ENCODE measurements at regions not wholly inside any gene's neighbourhood (a gene's known extent, or its start where the extent isn't known, plus 50 kb on each side); places are given as distances from the start of the nearest gene placed in this dataset.

DNA sequence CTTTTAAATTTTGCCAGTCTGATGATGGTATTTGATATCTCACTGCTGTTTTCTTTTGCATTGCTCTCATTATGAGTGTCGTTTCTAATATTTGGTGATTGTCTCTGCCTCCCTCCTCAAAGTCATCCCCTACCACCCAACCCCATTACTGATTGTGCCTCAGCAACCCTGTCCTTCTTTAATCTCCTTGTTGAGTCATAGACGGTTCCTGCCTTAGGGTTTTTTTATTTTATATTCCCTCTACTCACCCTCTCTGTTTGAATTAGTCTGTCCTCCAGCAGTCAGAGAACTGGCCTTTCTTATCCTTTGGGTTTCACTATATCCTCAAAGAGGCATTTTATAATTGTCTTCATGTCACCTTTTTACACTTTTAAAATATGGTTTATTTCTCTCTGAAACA is 409.3 kb upstream of the CPEB2 start:
- no peak for ATAC-seq
- Histone ChIP-seq H3K9me2 (ENCODE audit: insufficient read depth) (no peaks in the 10 kb centered on the region), H3K4me1 (ENCODE audit: insufficient read depth) (no peaks in the 10 kb centered on the region), H3K4me2 (no peak overlapping the region), H4K20me1 (replicated peaks; ENCODE audit: insufficient read depth) (no peaks in the 10 kb centered on the region), H2AFZ (no peak overlapping the region), H3K27ac (ENCODE audit: low read depth) (no peak overlapping the region), H3K27me3 (ENCODE audit: insufficient read depth) (no peaks in the 10 kb centered on the region), H3K79me2 (replicated peaks; ENCODE audit: insufficient read depth) (no peaks in the 10 kb centered on the region), H3K36me3 (ENCODE audit: insufficient read depth) (no peaks in the 10 kb centered on the region), H3K4me3 (no peak overlapping the region), H3F3A (replicated peaks; ENCODE audit: low read depth) (no peaks in the 10 kb centered on the region)
- H3K36me3 Mint-ChIP-seq (ENCODE audit: low read depth): no peaks in the 10 kb centered on the region
- no peak overlapping the region for H3K27ac Mint-ChIP-seq
- H3K9me3 Mint-ChIP-seq: no peaks in the 10 kb centered on the region
- H3K27me3 Mint-ChIP-seq (ENCODE audit: insufficient read depth, low read depth, poor library complexity): no peaks in the 10 kb centered on the region
- DNase-seq (ENCODE audit: low spot score): no peak
- H3K4me3 Mint-ChIP-seq: no peak overlapping the region
- H3K4me1 Mint-ChIP-seq: no peaks in the 10 kb centered on the region
- TF ChIP-seq ZNF331 (CRISPR knock-in tag; IDR thresholded peaks at IDR 0.05; ENCODE audit: low read depth) (no peak), REST (IDR thresholded peaks at IDR 0.05; ENCODE audit: unreplicated experiment) (no peak), ETS1 (IDR thresholded peaks at IDR 0.05) (no peak), JUNB (IDR thresholded peaks at IDR 0.05; ENCODE audit: unreplicated experiment) (no peak), POLR2AphosphoS5 (IDR thresholded peaks at IDR 0.05; ENCODE audit: low read depth) (no peak), STAT1 (IDR thresholded peaks at IDR 0.05; ENCODE audit: unreplicated experiment) (no peak), EZH2phosphoT487 (IDR thresholded peaks at IDR 0.05; ENCODE audit: unreplicated experiment) (no peak), CREB1 (CRISPR knock-in tag; IDR thresholded peaks at IDR 0.05; ENCODE audit: low read depth) (no peak), ZNF114 (CRISPR knock-in tag; IDR thresholded peaks at IDR 0.05) (no peak), EZH2 (IDR thresholded peaks at IDR 0.05; ENCODE audit: low read depth, unreplicated experiment) (no peak)
- TF ChIP-seq, protein P1, sequence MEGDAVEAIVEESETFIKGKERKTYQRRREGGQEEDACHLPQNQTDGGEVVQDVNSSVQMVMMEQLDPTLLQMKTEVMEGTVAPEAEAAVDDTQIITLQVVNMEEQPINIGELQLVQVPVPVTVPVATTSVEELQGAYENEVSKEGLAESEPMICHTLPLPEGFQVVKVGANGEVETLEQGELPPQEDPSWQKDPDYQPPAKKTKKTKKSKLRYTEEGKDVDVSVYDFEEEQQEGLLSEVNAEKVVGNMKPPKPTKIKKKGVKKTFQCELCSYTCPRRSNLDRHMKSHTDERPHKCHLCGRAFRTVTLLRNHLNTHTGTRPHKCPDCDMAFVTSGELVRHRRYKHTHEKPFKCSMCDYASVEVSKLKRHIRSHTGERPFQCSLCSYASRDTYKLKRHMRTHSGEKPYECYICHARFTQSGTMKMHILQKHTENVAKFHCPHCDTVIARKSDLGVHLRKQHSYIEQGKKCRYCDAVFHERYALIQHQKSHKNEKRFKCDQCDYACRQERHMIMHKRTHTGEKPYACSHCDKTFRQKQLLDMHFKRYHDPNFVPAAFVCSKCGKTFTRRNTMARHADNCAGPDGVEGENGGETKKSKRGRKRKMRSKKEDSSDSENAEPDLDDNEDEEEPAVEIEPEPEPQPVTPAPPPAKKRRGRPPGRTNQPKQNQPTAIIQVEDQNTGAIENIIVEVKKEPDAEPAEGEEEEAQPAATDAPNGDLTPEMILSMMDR (conservative IDR thresholded peaks at IDR 0.05; ENCODE audit: low read depth in 2 of 2): no peak
- TF ChIP-seq, protein P2, sequence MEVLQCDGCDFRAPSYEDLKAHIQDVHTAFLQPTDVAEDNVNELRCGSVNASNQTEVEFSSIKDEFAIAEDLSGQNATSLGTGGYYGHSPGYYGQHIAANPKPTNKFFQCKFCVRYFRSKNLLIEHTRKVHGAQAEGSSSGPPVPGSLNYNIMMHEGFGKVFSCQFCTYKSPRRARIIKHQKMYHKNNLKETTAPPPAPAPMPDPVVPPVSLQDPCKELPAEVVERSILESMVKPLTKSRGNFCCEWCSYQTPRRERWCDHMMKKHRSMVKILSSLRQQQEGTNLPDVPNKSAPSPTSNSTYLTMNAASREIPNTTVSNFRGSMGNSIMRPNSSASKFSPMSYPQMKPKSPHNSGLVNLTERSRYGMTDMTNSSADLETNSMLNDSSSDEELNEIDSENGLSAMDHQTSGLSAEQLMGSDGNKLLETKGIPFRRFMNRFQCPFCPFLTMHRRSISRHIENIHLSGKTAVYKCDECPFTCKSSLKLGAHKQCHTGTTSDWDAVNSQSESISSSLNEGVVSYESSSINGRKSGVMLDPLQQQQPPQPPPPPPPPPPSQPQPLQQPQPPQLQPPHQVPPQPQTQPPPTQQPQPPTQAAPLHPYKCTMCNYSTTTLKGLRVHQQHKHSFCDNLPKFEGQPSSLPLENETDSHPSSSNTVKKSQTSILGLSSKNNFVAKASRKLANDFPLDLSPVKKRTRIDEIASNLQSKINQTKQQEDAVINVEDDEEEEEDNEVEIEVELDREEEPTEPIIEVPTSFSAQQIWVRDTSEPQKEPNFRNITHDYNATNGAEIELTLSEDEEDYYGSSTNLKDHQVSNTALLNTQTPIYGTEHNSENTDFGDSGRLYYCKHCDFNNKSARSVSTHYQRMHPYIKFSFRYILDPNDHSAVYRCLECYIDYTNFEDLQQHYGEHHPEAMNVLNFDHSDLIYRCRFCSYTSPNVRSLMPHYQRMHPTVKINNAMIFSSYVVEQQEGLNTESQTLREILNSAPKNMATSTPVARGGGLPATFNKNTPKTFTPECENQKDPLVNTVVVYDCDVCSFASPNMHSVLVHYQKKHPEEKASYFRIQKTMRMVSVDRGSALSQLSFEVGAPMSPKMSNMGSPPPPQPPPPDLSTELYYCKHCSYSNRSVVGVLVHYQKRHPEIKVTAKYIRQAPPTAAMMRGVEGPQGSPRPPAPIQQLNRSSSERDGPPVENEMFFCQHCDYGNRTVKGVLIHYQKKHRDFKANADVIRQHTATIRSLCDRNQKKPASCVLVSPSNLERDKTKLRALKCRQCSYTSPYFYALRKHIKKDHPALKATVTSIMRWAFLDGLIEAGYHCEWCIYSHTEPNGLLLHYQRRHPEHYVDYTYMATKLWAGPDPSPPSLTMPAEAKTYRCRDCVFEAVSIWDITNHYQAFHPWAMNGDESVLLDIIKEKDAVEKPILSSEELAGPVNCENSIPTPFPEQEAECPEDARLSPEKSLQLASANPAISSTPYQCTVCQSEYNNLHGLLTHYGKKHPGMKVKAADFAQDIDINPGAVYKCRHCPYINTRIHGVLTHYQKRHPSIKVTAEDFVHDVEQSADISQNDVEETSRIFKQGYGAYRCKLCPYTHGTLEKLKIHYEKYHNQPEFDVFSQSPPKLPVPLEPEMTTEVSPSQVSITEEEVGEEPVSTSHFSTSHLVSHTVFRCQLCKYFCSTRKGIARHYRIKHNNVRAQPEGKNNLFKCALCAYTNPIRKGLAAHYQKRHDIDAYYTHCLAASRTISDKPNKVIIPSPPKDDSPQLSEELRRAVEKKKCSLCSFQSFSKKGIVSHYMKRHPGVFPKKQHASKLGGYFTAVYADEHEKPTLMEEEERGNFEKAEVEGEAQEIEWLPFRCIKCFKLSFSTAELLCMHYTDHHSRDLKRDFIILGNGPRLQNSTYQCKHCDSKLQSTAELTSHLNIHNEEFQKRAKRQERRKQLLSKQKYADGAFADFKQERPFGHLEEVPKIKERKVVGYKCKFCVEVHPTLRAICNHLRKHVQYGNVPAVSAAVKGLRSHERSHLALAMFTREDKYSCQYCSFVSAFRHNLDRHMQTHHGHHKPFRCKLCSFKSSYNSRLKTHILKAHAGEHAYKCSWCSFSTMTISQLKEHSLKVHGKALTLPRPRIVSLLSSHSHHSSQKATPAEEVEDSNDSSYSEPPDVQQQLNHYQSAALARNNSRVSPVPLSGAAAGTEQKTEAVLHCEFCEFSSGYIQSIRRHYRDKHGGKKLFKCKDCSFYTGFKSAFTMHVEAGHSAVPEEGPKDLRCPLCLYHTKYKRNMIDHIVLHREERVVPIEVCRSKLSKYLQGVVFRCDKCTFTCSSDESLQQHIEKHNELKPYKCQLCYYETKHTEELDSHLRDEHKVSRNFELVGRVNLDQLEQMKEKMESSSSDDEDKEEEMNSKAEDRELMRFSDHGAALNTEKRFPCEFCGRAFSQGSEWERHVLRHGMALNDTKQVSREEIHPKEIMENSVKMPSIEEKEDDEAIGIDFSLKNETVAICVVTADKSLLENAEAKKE (CRISPR knock-in tag; IDR thresholded peaks at IDR 0.05): no peak

Measured in GM23338 (cell line).